Endodermal cell (in vitro differentiated cells): ENCODE measurements at regions not wholly inside any gene's neighbourhood (a gene's known extent, or its start where the extent isn't known, plus 50 kb on each side); places are given as distances from the start of the nearest gene placed in this dataset.

ENCODE experiments used
- DNase-seq: peaks from one replicate; pipeline ENCODE4 v3.0.0-alpha.2; 2017
- H3K27ac ChIP-seq: 2 replicates; pipeline ENCODE4 v1.5.1; 2013; ENCODE audit warnings: mild to moderate bottlenecking, low read depth, low read length, moderate library complexity
- H3K27me3 ChIP-seq: 2 replicates; pipeline ENCODE4 v1.6.1; 2013; ENCODE audit warnings: mild to moderate bottlenecking, low read length, moderate library complexity; ENCODE audit not compliant: insufficient read depth, control insufficient read depth, poor library complexity, severe bottlenecking
- H3K36me3 ChIP-seq: 2 replicates; pipeline ENCODE4 v1.7.0; 2013; ENCODE audit warnings: mild to moderate bottlenecking, low read length, moderate library complexity; ENCODE audit not compliant: control insufficient read depth, insufficient read depth
- H3K4me1 ChIP-seq: one replicate; pipeline ENCODE4 v1.7.0; 2013; ENCODE audit warnings: low read length; ENCODE audit not compliant: control insufficient read depth, insufficient read depth
- H3K4me3 ChIP-seq: 2 replicates; pipeline ENCODE4 v1.5.1; 2013; ENCODE audit warnings: mild to moderate bottlenecking, low read length, moderate library complexity
- H3K9ac ChIP-seq: 2 replicates; pipeline ENCODE4 v1.6.1; 2013; ENCODE audit warnings: mild to moderate bottlenecking, low read length, moderate library complexity; ENCODE audit not compliant: poor library complexity, severe bottlenecking; ENCODE audit errors: extremely low read depth
- H3K9me3 ChIP-seq: 2 replicates; pipeline ENCODE4 v1.6.1; 2013; ENCODE audit warnings: mild to moderate bottlenecking, low read length, moderate library complexity; ENCODE audit not compliant: control insufficient read depth
- H3K27ac Mint-ChIP-seq: 2 replicates; pipeline ENCODE4 v1.8.0; 2020; ENCODE audit warnings: mixed read lengths
- H3K27me3 Mint-ChIP-seq: 2 replicates; pipeline ENCODE4 v1.8.0; 2021; ENCODE audit warnings: mild to moderate bottlenecking, mixed read lengths; ENCODE audit not compliant: insufficient read depth
- H3K36me3 Mint-ChIP-seq: 2 replicates; pipeline ENCODE4 v1.8.0; 2020; ENCODE audit warnings: low read depth, mixed read lengths
- H3K4me1 Mint-ChIP-seq: 2 replicates; pipeline ENCODE4 v1.8.0; 2020; ENCODE audit warnings: mixed read lengths
- H3K4me3 Mint-ChIP-seq: 2 replicates; pipeline ENCODE4 v1.8.0; 2020; ENCODE audit warnings: mild to moderate bottlenecking, moderate library complexity, mixed read lengths
- H3K9me3 Mint-ChIP-seq: 2 replicates; pipeline ENCODE4 v1.8.0; 2020; ENCODE audit warnings: mild to moderate bottlenecking, mixed read lengths
- CTCF ChIP-seq: fragments of 200-600 bp; sonication (generic); conservative IDR thresholded peaks from 2 replicates; pipeline ENCODE4 v1.5.0; 2021; ENCODE audit warnings: antibody characterized with exemption, mild to moderate bottlenecking
- WGBS, 2 experiments: methylation state at CpG; one replicate each; pipeline versions ENCODE4 v1.1.5 to v1.1.7; 2013; ENCODE audit warnings: missing lambda C conversion rate in 2 of 2, mixed read lengths in 1 of 2; ENCODE audit not compliant: insufficient coverage in 1 of 2, insufficient read length in 1 of 2; 5-methylcytosine and 5-hydroxymethylcytosine counted together

GRCh38 chr5:2806176-2806575, 54.7 kb upstream of the IRX2 start:
- no peaks in the 10 kb centered on the region for H3K36me3 ChIP-seq
- no peak overlapping the region for H3K9ac ChIP-seq
- Mint-ChIP-seq H3K27me3 (peaks cover 9% of the 10 kb centered on the region), H3K27ac (no peak overlapping the region), H3K4me1 (no peaks in the 10 kb centered on the region), H3K9me3 (no peaks in the 10 kb centered on the region), H3K4me3 (no peak overlapping the region), H3K36me3 (no peaks in the 10 kb centered on the region)
- DNase-seq: no peak
- no peak for TF ChIP-seq CTCF
- H3K27ac ChIP-seq: no peak overlapping the region
- H3K4me3 ChIP-seq: no peak overlapping the region
- H3K27me3 ChIP-seq: no peaks in the 10 kb centered on the region
- WGBS, 2 experiments: 88 to 89% methylated on average over 5 to 12 of the region's 12 CpGs
- no peaks in the 10 kb centered on the region for H3K4me1 ChIP-seq
- no peaks in the 10 kb centered on the region for H3K9me3 ChIP-seq

- DNase-seq: peak; percentile 87
- no peaks in the 10 kb centered on the region for H3K9me3 Mint-ChIP-seq
- H3K4me3 ChIP-seq: no peak overlapping the region
- TF ChIP-seq CTCF: peak; percentile 78
- 61 to 80% methylated on average over 3 to 5 of the region's 5 CpGs for WGBS, 2 experiments
- H3K4me1 ChIP-seq: no peaks in the 10 kb centered on the region
- no peak overlapping the region for H3K27ac Mint-ChIP-seq
- H3K4me3 Mint-ChIP-seq: no peak overlapping the region
- no peaks in the 10 kb centered on the region for H3K36me3 Mint-ChIP-seq
- no peak overlapping the region for H3K9ac ChIP-seq
- H3K9me3 ChIP-seq: no peaks in the 10 kb centered on the region
- H3K4me1 Mint-ChIP-seq: no peaks in the 10 kb centered on the region
- H3K36me3 ChIP-seq: no peaks in the 10 kb centered on the region
- H3K27me3 ChIP-seq: no peaks in the 10 kb centered on the region
- peaks cover 9% of the 10 kb centered on the region for H3K27me3 Mint-ChIP-seq
- H3K27ac ChIP-seq: no peak overlapping the region
Measured at GRCh38 chr5:2805080-2805479, 53.6 kb upstream of the IRX2 start.

GRCh38 chr5:2803751-2804150, 52.3 kb upstream of the IRX2 start:
- no peak for TF ChIP-seq CTCF

More at GRCh38 chr5:2803751-2804150, 52.3 kb upstream of the IRX2 start:
- H3K9me3 ChIP-seq: no peaks in the 10 kb centered on the region
- no peak overlapping the region for H3K9ac ChIP-seq
- Mint-ChIP-seq H3K4me1 (no peaks in the 10 kb centered on the region), H3K4me3 (no peak overlapping the region), H3K27me3 (peaks cover 7% of the 10 kb centered on the region), H3K27ac (no peak overlapping the region), H3K9me3 (no peaks in the 10 kb centered on the region), H3K36me3 (no peaks in the 10 kb centered on the region)
- WGBS, 2 experiments: 96% methylated on average over 2 of the region's 2 CpGs; no CpG with 5 or more reads in 1 of the 2 experiments
- no peak overlapping the region for H3K4me3 ChIP-seq
- no peaks in the 10 kb centered on the region for H3K27me3 ChIP-seq
- no peaks in the 10 kb centered on the region for H3K4me1 ChIP-seq
- H3K36me3 ChIP-seq: no peaks in the 10 kb centered on the region
- no peak for DNase-seq
- no peak overlapping the region for H3K27ac ChIP-seq
